ENCODE measurements at regions not wholly inside any gene's neighbourhood (a gene's known extent, or its start where the extent isn't known, plus 50 kb on each side); places are given as distances from the start of the nearest gene placed in this dataset.

GRCh38 chr6:166860392-166860791 is 96.0 kb downstream of the RNASET2 start:
- Histone ChIP-seq H3K9ac (ENCODE audit: control insufficient read depth, extremely low read depth, insufficient read depth, low read length) (no peak overlapping the region), H3K4me1 (ENCODE audit: control insufficient read depth, extremely low read depth, insufficient read depth, low read length) (no peaks in the 10 kb centered on the region), H3K9me1 (ENCODE audit: control insufficient read depth, extremely low read depth, insufficient read depth, low read length) (no peaks in the 10 kb centered on the region), H3K27ac (ENCODE audit: control insufficient read depth, insufficient read depth, low read length) (no peak overlapping the region), H3K4me2 (ENCODE audit: control insufficient read depth, extremely low read depth, insufficient read depth, low read depth, low read length) (no peak overlapping the region), H3K27me3 (ENCODE audit: control insufficient read depth, extremely low read depth, insufficient read depth, low read length) (peaks cover 37% of the 10 kb centered on the region), H3K79me2 (ENCODE audit: control insufficient read depth, insufficient read depth, low read length) (no peaks in the 10 kb centered on the region), H3K4me3 (ENCODE audit: control insufficient read depth in 2 of 3, extremely low read depth in 1 of 3, insufficient read depth in 2 of 3, low read depth in 1 of 3, low read length in 3 of 3) (no peak overlapping the region), H3K9me3 (ENCODE audit: control insufficient read depth, low read depth, low read length) (no peaks in the 10 kb centered on the region), H3K36me3 (ENCODE audit: control insufficient read depth in 2 of 2, extremely low read depth in 1 of 2, insufficient read depth in 2 of 2, low read length in 2 of 2) (no peaks in the 10 kb centered on the region), H2AFZ (ENCODE audit: control insufficient read depth, low read length) (no peak overlapping the region), H4K20me1 (ENCODE audit: control insufficient read depth, extremely low read depth, insufficient read depth, low read length) (no peaks in the 10 kb centered on the region)
- DNase-seq (ENCODE audit: low read depth, low spot score), result no peak
- no peak for FAIRE-seq
- dilution Hi-C loops (cut with MboI; ENCODE audit: extremely low pct_ligation_motif_present, low sequenced_read_pairs), result no loop called here
- no peak for TF ChIP-seq EZH2 (IDR thresholded peaks at IDR 0.05; ENCODE audit: low read length)

DNA sequence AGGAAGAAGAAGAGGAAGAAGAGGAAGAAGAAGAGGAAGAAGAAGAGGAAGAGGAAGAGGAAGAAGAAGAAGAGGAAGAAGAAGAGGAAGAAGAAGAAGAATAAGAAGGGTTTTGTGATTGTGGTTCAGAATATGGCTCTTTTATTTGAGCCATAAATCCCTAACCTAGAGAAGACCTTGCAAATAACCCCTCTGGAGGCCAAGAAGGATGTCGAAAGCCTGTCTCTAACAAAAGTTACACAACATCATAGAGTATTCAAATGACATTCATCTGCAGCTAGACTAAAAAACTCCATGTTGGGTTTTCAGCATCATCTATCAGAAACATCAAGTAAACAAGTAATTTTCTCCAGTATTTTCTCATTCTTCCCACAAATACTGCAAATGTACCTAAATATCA is 100.9 kb downstream of the RNASET2 start:
- Histone ChIP-seq H4K20me1 (ENCODE audit: control insufficient read depth, extremely low read depth, insufficient read depth, low read length) (no peaks in the 10 kb centered on the region), H3K9me3 (ENCODE audit: control insufficient read depth, low read depth, low read length) (no peaks in the 10 kb centered on the region), H3K79me2 (ENCODE audit: control insufficient read depth, insufficient read depth, low read length) (no peaks in the 10 kb centered on the region), H3K27ac (ENCODE audit: control insufficient read depth, insufficient read depth, low read length) (no peak overlapping the region), H3K36me3 (ENCODE audit: control insufficient read depth in 2 of 2, extremely low read depth in 1 of 2, insufficient read depth in 2 of 2, low read length in 2 of 2) (no peaks in the 10 kb centered on the region), H3K9ac (ENCODE audit: control insufficient read depth, extremely low read depth, insufficient read depth, low read length) (no peak overlapping the region), H3K27me3 (ENCODE audit: control insufficient read depth, extremely low read depth, insufficient read depth, low read length) (peaks cover 3% of the 10 kb centered on the region), H2AFZ (ENCODE audit: control insufficient read depth, low read length) (no peak overlapping the region), H3K4me3 (ENCODE audit: control insufficient read depth in 2 of 3, extremely low read depth in 1 of 3, insufficient read depth in 2 of 3, low read depth in 1 of 3, low read length in 3 of 3) (no peak overlapping the region), H3K9me1 (ENCODE audit: control insufficient read depth, extremely low read depth, insufficient read depth, low read length) (no peaks in the 10 kb centered on the region), H3K4me2 (ENCODE audit: control insufficient read depth, extremely low read depth, insufficient read depth, low read depth, low read length) (no peak overlapping the region), H3K4me1 (ENCODE audit: control insufficient read depth, extremely low read depth, insufficient read depth, low read length) (no peaks in the 10 kb centered on the region)
- FAIRE-seq, result no peak
- no peak for DNase-seq (ENCODE audit: low read depth, low spot score)
- TF ChIP-seq, protein P1, sequence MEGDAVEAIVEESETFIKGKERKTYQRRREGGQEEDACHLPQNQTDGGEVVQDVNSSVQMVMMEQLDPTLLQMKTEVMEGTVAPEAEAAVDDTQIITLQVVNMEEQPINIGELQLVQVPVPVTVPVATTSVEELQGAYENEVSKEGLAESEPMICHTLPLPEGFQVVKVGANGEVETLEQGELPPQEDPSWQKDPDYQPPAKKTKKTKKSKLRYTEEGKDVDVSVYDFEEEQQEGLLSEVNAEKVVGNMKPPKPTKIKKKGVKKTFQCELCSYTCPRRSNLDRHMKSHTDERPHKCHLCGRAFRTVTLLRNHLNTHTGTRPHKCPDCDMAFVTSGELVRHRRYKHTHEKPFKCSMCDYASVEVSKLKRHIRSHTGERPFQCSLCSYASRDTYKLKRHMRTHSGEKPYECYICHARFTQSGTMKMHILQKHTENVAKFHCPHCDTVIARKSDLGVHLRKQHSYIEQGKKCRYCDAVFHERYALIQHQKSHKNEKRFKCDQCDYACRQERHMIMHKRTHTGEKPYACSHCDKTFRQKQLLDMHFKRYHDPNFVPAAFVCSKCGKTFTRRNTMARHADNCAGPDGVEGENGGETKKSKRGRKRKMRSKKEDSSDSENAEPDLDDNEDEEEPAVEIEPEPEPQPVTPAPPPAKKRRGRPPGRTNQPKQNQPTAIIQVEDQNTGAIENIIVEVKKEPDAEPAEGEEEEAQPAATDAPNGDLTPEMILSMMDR (optimal IDR thresholded peaks at IDR 0.05 in 1 of 3, IDR thresholded peaks at IDR 0.05 in 1 of 3, conservative IDR thresholded peaks at IDR 0.05 in 1 of 3; ENCODE audit: extremely low read depth in 1 of 3, insufficient read depth in 2 of 3, low read length in 3 of 3), result no peak
- TF ChIP-seq EZH2 (IDR thresholded peaks at IDR 0.05; ENCODE audit: low read length), result no peak
- dilution Hi-C loops (cut with MboI; ENCODE audit: extremely low pct_ligation_motif_present, low sequenced_read_pairs), result no loop called here

Measured in keratinocyte (primary cell).